VCaP (cell line): ENCODE measurements at regions not wholly inside any gene's neighbourhood (a gene's known extent, or its start where the extent isn't known, plus 50 kb on each side); places are given as distances from the start of the nearest gene placed in this dataset.

Source experiments
- H3K27ac ChIP-seq: fragments of 450-650 bp; 2 replicates; pipeline ENCODE4 v1.5.1; 2017
- CTCF ChIP-seq: fragments of 450-650 bp; conservative IDR thresholded peaks from 2 replicates; pipeline ENCODE4 v1.5.1; 2017; ENCODE audit warnings: mild to moderate bottlenecking, moderate library complexity

GRCh38 chr1:218165701-218166114 lies 119.4 kb upstream of the RRP15 start:
- TF ChIP-seq CTCF = no peak
- no peak overlapping the region for H3K27ac ChIP-seq

- no peak for TF ChIP-seq CTCF
- no peak overlapping the region for H3K27ac ChIP-seq
Measured at GRCh38 chr1:218166268-218166945, 118.7 kb upstream of the RRP15 start.

GRCh38 chr1:218171302-218171893 lies 113.7 kb upstream of the RRP15 start:
- H3K27ac ChIP-seq = no peak overlapping the region
- TF ChIP-seq CTCF = peak; percentile 83

GRCh38 chr1:218182455-218182854 lies 102.6 kb upstream of the RRP15 start:
- no peak overlapping the region for H3K27ac ChIP-seq
- TF ChIP-seq CTCF = no peak

- no peak for TF ChIP-seq CTCF
- no peak overlapping the region for H3K27ac ChIP-seq
Measured at GRCh38 chr1:218200979-218201378, 84.1 kb upstream of the RRP15 start.

- no peak overlapping the region for H3K27ac ChIP-seq
- no peak for TF ChIP-seq CTCF
Measured at GRCh38 chr1:218201601-218202000, 83.5 kb upstream of the RRP15 start.

- H3K27ac ChIP-seq = no peak overlapping the region
- no peak for TF ChIP-seq CTCF
Measured at GRCh38 chr1:218205721-218206120, 79.4 kb upstream of the RRP15 start.
